CD4-positive, alpha-beta T cell (primary cell): ENCODE measurements at regions not wholly inside any gene's neighbourhood (a gene's known extent, or its start where the extent isn't known, plus 50 kb on each side); places are given as distances from the start of the nearest gene placed in this dataset.

ENCODE experiments used
- ATAC-seq: fragments of 200-7000 bp; cut with Tn5 transposase; one replicate; pipeline ENCODE4 v1.10.0; 2022; ENCODE audit warnings: mild to moderate bottlenecking; ENCODE audit not compliant: poor library complexity
- CTCF ChIA-PET: fragments of 350-600 bp; sonication (Branson Sonifier 250); formaldehyde crosslinking; loops from one replicate; lab custom pipeline; 2021; ENCODE audit warnings: antibody characterized with exemption, inconsistent platforms; lab: Charles Lee
- POLR2A ChIA-PET: fragments of 350-600 bp; sonication (Branson Sonifier 250); formaldehyde crosslinking; loops from one replicate; lab custom pipeline; 2021; ENCODE audit warnings: antibody characterized with exemption, inconsistent platforms; lab: Charles Lee
- DNase-seq, 14 experiments: peaks; one replicate each; pipeline ENCODE4 v3.0.0-alpha.2; 2013 to 2020; ENCODE audit warnings: mixed read lengths in 2 of 14
- H3K27ac ChIP-seq, 2 donors: one replicate each; pipeline versions ENCODE4 v1.5.1 to v1.7.0; 2013; ENCODE audit warnings: low read length in 2 of 2, low read depth in 1 of 2, mild to moderate bottlenecking in 1 of 2
- H3K27me3 ChIP-seq, 2 experiments: 1 replicate in 1 of 2; 2 replicates in 1 of 2; pipeline versions ENCODE4 v1.6.1 to v1.7.0; 2013; ENCODE audit warnings: low read length in 2 of 2, control low read depth in 1 of 2, mild to moderate bottlenecking in 1 of 2, moderate library complexity in 1 of 2; ENCODE audit not compliant: insufficient read depth in 2 of 2, control insufficient read depth in 1 of 2
- H3K36me3 ChIP-seq: one replicate; pipeline ENCODE4 v1.6.1; 2013; ENCODE audit warnings: low read length, control low read depth; ENCODE audit not compliant: insufficient read depth
- H3K4me1 ChIP-seq: one replicate; pipeline ENCODE4 v1.6.1; 2013; ENCODE audit warnings: low read length, control low read depth; ENCODE audit not compliant: insufficient read depth
- H3K4me3 ChIP-seq: one replicate; pipeline ENCODE4 v1.5.1; 2013; ENCODE audit warnings: mild to moderate bottlenecking, low read length, moderate library complexity
- H3K9me3 ChIP-seq, 2 experiments: 1 replicate in 1 of 2; 2 replicates in 1 of 2; pipeline versions ENCODE4 v1.6.1 to v1.7.0; 2013; ENCODE audit warnings: low read length in 2 of 2, mild to moderate bottlenecking in 2 of 2, control low read depth in 1 of 2, moderate library complexity in 1 of 2; ENCODE audit not compliant: control insufficient read depth in 1 of 2, insufficient read depth in 1 of 2
- H3K27ac Mint-ChIP-seq: one replicate; pipeline ENCODE4 v1.8.0; 2020; ENCODE audit warnings: mixed read lengths
- H3K27me3 Mint-ChIP-seq: one replicate; pipeline ENCODE4 v1.8.0; 2021; ENCODE audit warnings: mixed read lengths
- H3K36me3 Mint-ChIP-seq: one replicate; pipeline ENCODE4 v1.8.0; 2021; ENCODE audit warnings: low read depth, mixed read lengths
- H3K4me1 Mint-ChIP-seq: one replicate; pipeline ENCODE4 v1.8.0; 2021; ENCODE audit warnings: low read depth, mixed read lengths
- H3K4me3 Mint-ChIP-seq: one replicate; pipeline ENCODE4 v1.8.0; 2020; ENCODE audit warnings: mild to moderate bottlenecking, mixed read lengths
- H3K9me3 Mint-ChIP-seq: one replicate; pipeline ENCODE4 v1.8.0; 2020; ENCODE audit warnings: mixed read lengths
- intact Hi-C, 2 experiments: fragments of 100-400 bp; cut with DNase I in 1 of 2; cut with micrococcal nuclease in 1 of 2; formaldehyde crosslinking; loops; one replicate each; pipeline versions ENCODE4 v1.15.1 to v1.9.0; 2023 to 2025; cut with DNase I, micrococcal nuclease
- TF ChIP-seq, protein P1 (sequence below): fragments of 200-600 bp; IDR thresholded peaks from one replicate; pipeline ENCODE4 v1.8.0; 2022; ENCODE audit warnings: antibody characterized with exemption, mild to moderate bottlenecking

DNA sequence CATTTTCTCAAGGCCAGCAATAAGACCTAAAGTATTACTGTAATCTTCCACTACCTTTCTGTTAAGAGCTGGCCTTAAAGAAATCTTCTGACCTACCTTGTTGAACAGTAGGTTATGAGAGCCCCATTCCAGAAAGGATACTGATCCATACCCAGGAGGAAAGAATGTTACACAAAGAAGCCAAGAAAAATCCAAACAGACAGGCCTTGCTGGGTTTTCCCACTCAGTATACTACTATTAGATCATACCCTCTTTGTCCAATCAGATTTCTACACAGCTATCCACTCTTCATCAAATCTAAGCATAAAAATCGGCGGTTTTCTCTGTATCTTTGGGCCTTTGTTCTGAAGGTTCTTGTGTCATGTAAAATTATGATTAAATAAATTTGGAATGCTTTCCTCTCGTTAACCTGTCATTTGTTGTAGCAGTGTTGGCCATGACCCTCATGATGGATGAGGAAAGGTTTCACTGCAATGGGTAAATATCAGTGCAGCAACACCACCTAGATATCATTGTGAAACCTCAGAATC, 292.3 kb downstream of the ANKRD50 start:
- POLR2A ChIA-PET: no interaction called here
- intact Hi-C loops: no loop called here
- no peak overlapping the region for H3K4me3 ChIP-seq

DNA sequence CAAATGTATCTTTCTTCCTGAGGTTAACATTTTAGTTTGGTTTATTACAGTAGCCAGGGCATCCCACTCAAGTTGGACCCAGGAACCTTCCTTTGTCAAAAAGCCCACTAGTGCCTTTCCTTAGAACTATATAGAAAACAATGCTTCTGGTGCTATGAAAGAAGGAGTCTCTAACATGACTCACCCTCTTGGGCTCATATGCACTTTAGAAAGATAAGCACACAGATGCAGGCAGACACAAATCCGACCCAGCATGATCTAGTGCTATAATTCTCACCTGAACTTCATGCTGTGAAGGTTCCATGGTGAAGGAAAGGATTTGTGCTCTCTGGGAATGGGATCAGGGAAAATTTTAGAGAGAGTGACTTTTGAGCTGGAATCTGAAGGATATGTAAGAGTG, 289.4 kb downstream of the ANKRD50 start:
- Histone ChIP-seq H3K9me3 (no peaks in the 10 kb centered on the region), H3K4me3 (no peak overlapping the region), H3K27ac (no peak overlapping the region), H3K36me3 (no peaks in the 10 kb centered on the region), H3K27me3 (no peaks in the 10 kb centered on the region), H3K4me1 (no peaks in the 10 kb centered on the region)
- intact Hi-C loops: no loop called here
- ChIA-PET POLR2A (no interaction called here), CTCF (no interaction called here)
- TF ChIP-seq, protein P1, sequence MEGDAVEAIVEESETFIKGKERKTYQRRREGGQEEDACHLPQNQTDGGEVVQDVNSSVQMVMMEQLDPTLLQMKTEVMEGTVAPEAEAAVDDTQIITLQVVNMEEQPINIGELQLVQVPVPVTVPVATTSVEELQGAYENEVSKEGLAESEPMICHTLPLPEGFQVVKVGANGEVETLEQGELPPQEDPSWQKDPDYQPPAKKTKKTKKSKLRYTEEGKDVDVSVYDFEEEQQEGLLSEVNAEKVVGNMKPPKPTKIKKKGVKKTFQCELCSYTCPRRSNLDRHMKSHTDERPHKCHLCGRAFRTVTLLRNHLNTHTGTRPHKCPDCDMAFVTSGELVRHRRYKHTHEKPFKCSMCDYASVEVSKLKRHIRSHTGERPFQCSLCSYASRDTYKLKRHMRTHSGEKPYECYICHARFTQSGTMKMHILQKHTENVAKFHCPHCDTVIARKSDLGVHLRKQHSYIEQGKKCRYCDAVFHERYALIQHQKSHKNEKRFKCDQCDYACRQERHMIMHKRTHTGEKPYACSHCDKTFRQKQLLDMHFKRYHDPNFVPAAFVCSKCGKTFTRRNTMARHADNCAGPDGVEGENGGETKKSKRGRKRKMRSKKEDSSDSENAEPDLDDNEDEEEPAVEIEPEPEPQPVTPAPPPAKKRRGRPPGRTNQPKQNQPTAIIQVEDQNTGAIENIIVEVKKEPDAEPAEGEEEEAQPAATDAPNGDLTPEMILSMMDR: no peak
- Mint-ChIP-seq H3K9me3 (no peaks in the 10 kb centered on the region), H3K36me3 (no peaks in the 10 kb centered on the region), H3K27me3 (no peaks in the 10 kb centered on the region), H3K4me1 (no peaks in the 10 kb centered on the region), H3K27ac (no peak overlapping the region), H3K4me3 (no peak overlapping the region)
- ATAC-seq: no peak
- no peak for DNase-seq

More for the DNA sequence above, 292.3 kb downstream of the ANKRD50 start:
- TF ChIP-seq, protein P1: no peak
- Histone ChIP-seq H3K27me3 (no peaks in the 10 kb centered on the region), H3K9me3 (no peaks in the 10 kb centered on the region), H3K36me3 (no peaks in the 10 kb centered on the region), H3K27ac (no peak overlapping the region), H3K4me1 (no peaks in the 10 kb centered on the region)
- ATAC-seq (no peak), DNase-seq (no peak)
- no peak overlapping the region for H3K4me3 Mint-ChIP-seq
- CTCF ChIA-PET: no interaction called here
- H3K9me3 Mint-ChIP-seq: peaks cover 3% of the 10 kb centered on the region
- no peaks in the 10 kb centered on the region for H3K27me3 Mint-ChIP-seq
- no peaks in the 10 kb centered on the region for H3K36me3 Mint-ChIP-seq
- H3K4me1 Mint-ChIP-seq: no peaks in the 10 kb centered on the region
- no peak overlapping the region for H3K27ac Mint-ChIP-seq

DNA sequence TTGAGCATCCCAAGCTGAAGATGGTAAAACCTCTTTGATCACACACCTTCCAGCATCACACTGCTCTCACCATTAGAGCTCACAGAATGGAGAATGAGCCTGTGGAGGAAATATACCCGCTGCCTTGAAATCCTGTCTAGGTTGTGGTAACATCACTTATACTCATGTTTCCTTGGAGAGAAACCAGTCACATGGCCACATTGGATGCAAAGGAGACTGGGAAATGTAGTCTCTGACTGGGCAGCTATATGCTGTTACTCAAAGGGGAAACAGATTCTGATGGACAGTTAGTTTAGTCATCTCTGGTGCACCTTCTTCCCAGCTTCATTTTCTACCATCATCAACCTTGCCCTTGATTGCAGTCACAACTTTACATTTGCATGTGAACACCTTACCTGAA, 286.3 kb downstream of the ANKRD50 start:
- DNase-seq (no peak), ATAC-seq (no peak)
- ChIA-PET CTCF (no interaction called here), POLR2A (no interaction called here)
- intact Hi-C loops: no loop called here
- H3K4me1 Mint-ChIP-seq: no peaks in the 10 kb centered on the region
- no peaks in the 10 kb centered on the region for H3K27me3 ChIP-seq
- H3K9me3 Mint-ChIP-seq: no peaks in the 10 kb centered on the region
- no peaks in the 10 kb centered on the region for H3K36me3 ChIP-seq
- TF ChIP-seq, protein P1: no peak
- no peaks in the 10 kb centered on the region for H3K9me3 ChIP-seq
- no peak overlapping the region for H3K4me3 Mint-ChIP-seq
- H3K27me3 Mint-ChIP-seq: no peaks in the 10 kb centered on the region
- H3K36me3 Mint-ChIP-seq: no peaks in the 10 kb centered on the region
- H3K27ac Mint-ChIP-seq: no peak overlapping the region
- no peak overlapping the region for H3K27ac ChIP-seq
- no peak overlapping the region for H3K4me3 ChIP-seq
- no peaks in the 10 kb centered on the region for H3K4me1 ChIP-seq
